HUES48 (cell line): ENCODE measurements at regions not wholly inside any gene's neighbourhood (a gene's known extent, or its start where the extent isn't known, plus 50 kb on each side); places are given as distances from the start of the nearest gene placed in this dataset.
"Not testable (repeated sequence)": the region's sequence is repeated elsewhere in the genome, so short reads cannot be mapped to it uniquely, and the experiment has no call there.

ENCODE experiments used
- H3K27ac ChIP-seq: one replicate; pipeline ENCODE4 v1.7.0; 2013; ENCODE audit warnings: low read depth, low read length, inconsistent platforms
- H3K27me3 ChIP-seq: 2 replicates; pipeline ENCODE4 v1.6.1; 2013; ENCODE audit warnings: mild to moderate bottlenecking, low read length; ENCODE audit not compliant: control insufficient read depth, insufficient read depth
- H3K36me3 ChIP-seq: 2 replicates; pipeline ENCODE4 v1.6.1; 2013; ENCODE audit warnings: low read length; ENCODE audit not compliant: control insufficient read depth, insufficient read depth
- H3K4me1 ChIP-seq: 2 replicates; pipeline ENCODE4 v1.6.1; 2013; ENCODE audit warnings: mild to moderate bottlenecking, low read length; ENCODE audit not compliant: control insufficient read depth, insufficient read depth
- H3K4me3 ChIP-seq: 2 replicates; pipeline ENCODE4 v1.5.1; 2013; ENCODE audit warnings: mild to moderate bottlenecking, low read depth, low read length
- H3K9ac ChIP-seq: 2 replicates; pipeline ENCODE4 v1.6.1; 2013; ENCODE audit warnings: mild to moderate bottlenecking, low read depth, low read length, moderate library complexity
- H3K9me3 ChIP-seq: 2 replicates; pipeline ENCODE4 v1.6.1; 2013; ENCODE audit warnings: low read length; ENCODE audit not compliant: control insufficient read depth, insufficient read depth

- no peak overlapping the region for H3K9ac ChIP-seq
- no peaks in the 10 kb centered on the region for H3K27me3 ChIP-seq
- H3K36me3 ChIP-seq: no peaks in the 10 kb centered on the region
- no peak overlapping the region for H3K4me3 ChIP-seq
- H3K27ac ChIP-seq: no peak overlapping the region
- peaks cover 10% of the 10 kb centered on the region for H3K9me3 ChIP-seq
- H3K4me1 ChIP-seq: no peaks in the 10 kb centered on the region
These were observed 147.2 kb upstream of the PITRM1 start for GRCh38 chr10:3319811-3320226.

- H3K9ac ChIP-seq, H3K27me3 ChIP-seq, H3K4me3 ChIP-seq, H3K4me1 ChIP-seq, H3K36me3 ChIP-seq, H3K27ac ChIP-seq, H3K9me3 ChIP-seq: not testable (repeated sequence)
These were observed 145.9 kb upstream of the PITRM1 start for GRCh38 chr10:3318480-3318807.

- H3K4me1 ChIP-seq, H3K9ac ChIP-seq, H3K9me3 ChIP-seq, H3K36me3 ChIP-seq, H3K27ac ChIP-seq, H3K27me3 ChIP-seq, H3K4me3 ChIP-seq: not testable (repeated sequence)
These were observed 145.2 kb upstream of the PITRM1 start for GRCh38 chr10:3317553-3318479.

GRCh38 chr10:3314445-3315085, 142.0 kb upstream of the PITRM1 start:
- not testable (repeated sequence) for H3K27me3 ChIP-seq, H3K36me3 ChIP-seq, H3K27ac ChIP-seq, H3K4me3 ChIP-seq, H3K4me1 ChIP-seq, H3K9me3 ChIP-seq, H3K9ac ChIP-seq

GRCh38 chr10:3313784-3314444, 141.3 kb upstream of the PITRM1 start:
- H3K9ac ChIP-seq, H3K27ac ChIP-seq, H3K4me1 ChIP-seq, H3K27me3 ChIP-seq, H3K36me3 ChIP-seq, H3K4me3 ChIP-seq, H3K9me3 ChIP-seq: not testable (repeated sequence)

- Histone ChIP-seq H3K9me3 (no peaks in the 10 kb centered on the region), H3K27ac (no peak overlapping the region), H3K4me3 (no peak overlapping the region), H3K27me3 (no peaks in the 10 kb centered on the region), H3K9ac (no peak overlapping the region), H3K36me3 (no peaks in the 10 kb centered on the region), H3K4me1 (peaks cover 5% of the 10 kb centered on the region; the same call in 1 of the 2 replicates)
These were observed 139.9 kb upstream of the PITRM1 start for GRCh38 chr10:3312403-3312940.

- peaks cover 5% of the 10 kb centered on the region; the same call in 1 of the 2 replicates for H3K4me1 ChIP-seq
- no peaks in the 10 kb centered on the region for H3K9me3 ChIP-seq
- no peaks in the 10 kb centered on the region for H3K36me3 ChIP-seq
- H3K27me3 ChIP-seq: no peaks in the 10 kb centered on the region
- H3K27ac ChIP-seq: no peak overlapping the region
- no peak overlapping the region for H3K9ac ChIP-seq
- H3K4me3 ChIP-seq: no peak overlapping the region
These were observed 137.6 kb upstream of the PITRM1 start for GRCh38 chr10:3310016-3310784.

- H3K27me3 ChIP-seq: no peaks in the 10 kb centered on the region
- no peaks in the 10 kb centered on the region for H3K36me3 ChIP-seq
- no peak overlapping the region for H3K27ac ChIP-seq
- no peaks in the 10 kb centered on the region for H3K4me1 ChIP-seq
- H3K9ac ChIP-seq: no peak overlapping the region
- no peaks in the 10 kb centered on the region for H3K9me3 ChIP-seq
- H3K4me3 ChIP-seq: no peak overlapping the region
These were observed 133.5 kb upstream of the PITRM1 start for GRCh38 chr10:3306050-3306449.

- Histone ChIP-seq H3K4me1 (peaks cover 6% of the 10 kb centered on the region; the same call in 1 of the 2 replicates), H3K9ac (no peak overlapping the region), H3K27ac (no peak overlapping the region), H3K27me3 (no peaks in the 10 kb centered on the region), H3K4me3 (no peak overlapping the region), H3K36me3 (no peaks in the 10 kb centered on the region), H3K9me3 (no peaks in the 10 kb centered on the region)
These were observed 123.1 kb upstream of the PITRM1 start for GRCh38 chr10:3295582-3296151.

- Histone ChIP-seq H3K9me3 (no peaks in the 10 kb centered on the region), H3K27me3 (no peaks in the 10 kb centered on the region), H3K36me3 (no peaks in the 10 kb centered on the region), H3K4me3 (no peak overlapping the region), H3K27ac (no peak overlapping the region), H3K4me1 (peaks cover 6% of the 10 kb centered on the region; the same call in 1 of the 2 replicates), H3K9ac (no peak overlapping the region)
These were observed 122.5 kb upstream of the PITRM1 start for GRCh38 chr10:3294919-3295581.
